GM23338 (cell line): ENCODE measurements at regions not wholly inside any gene's neighbourhood (a gene's known extent, or its start where the extent isn't known, plus 50 kb on each side); places are given as distances from the start of the nearest gene placed in this dataset.
A peak's percentile ranks its signal among the peaks of the same experiment; 100 is the strongest.
"Not testable (repeated sequence)": the region's sequence is repeated elsewhere in the genome, so short reads cannot be mapped to it uniquely, and the experiment has no call there.

Source experiments
- ATAC-seq: fragments of 200-7000 bp; cut with Tn5 transposase; 3 replicates; pipeline ENCODE4 v1.9.1; 2020
- DNase-seq: peaks from one replicate; pipeline ENCODE4 v3.0.0-alpha.2; 2015; ENCODE audit warnings: low spot score
- H2AFZ ChIP-seq: fragments of 200-600 bp; sonication (generic); 2 replicates; pipeline ENCODE4 v1.8.0; 2016; ENCODE audit warnings: antibody characterized with exemption, mild to moderate bottlenecking, moderate library complexity
- H3F3A ChIP-seq: fragments of 200-600 bp; sonication (generic); replicated peaks from 2 replicates; pipeline ENCODE4 v1.8.0; 2017; ENCODE audit warnings: antibody characterized with exemption, mixed run types, low read depth
- H3K27ac ChIP-seq: fragments of 200-600 bp; sonication (generic); 2 replicates; pipeline ENCODE4 v1.6.1; 2016; ENCODE audit warnings: low read depth
- H3K27me3 ChIP-seq: fragments of 200-600 bp; sonication (generic); 2 replicates; pipeline ENCODE4 v1.8.0; 2016; ENCODE audit warnings: mild to moderate bottlenecking, mixed run types, moderate library complexity; ENCODE audit not compliant: insufficient read depth
- H3K36me3 ChIP-seq: fragments of 200-600 bp; sonication (generic); 2 replicates; pipeline ENCODE4 v1.8.0; 2016; ENCODE audit warnings: mild to moderate bottlenecking; ENCODE audit not compliant: insufficient read depth
- H3K4me1 ChIP-seq: fragments of 200-600 bp; sonication (generic); 2 replicates; pipeline ENCODE4 v1.8.0; 2016; ENCODE audit warnings: mild to moderate bottlenecking, moderate library complexity; ENCODE audit not compliant: insufficient read depth
- H3K4me2 ChIP-seq: fragments of 200-600 bp; sonication (generic); 2 replicates; pipeline ENCODE4 v1.7.1; 2017; ENCODE audit warnings: mixed run types
- H3K4me3 ChIP-seq: fragments of 200-600 bp; sonication (generic); 2 replicates; pipeline ENCODE4 v1.6.1; 2016; ENCODE audit warnings: mixed run types
- H3K79me2 ChIP-seq: fragments of 200-600 bp; sonication (generic); replicated peaks from 2 replicates; pipeline ENCODE4 v1.8.0; 2017; ENCODE audit warnings: mild to moderate bottlenecking; ENCODE audit not compliant: insufficient read depth
- H3K9me2 ChIP-seq: fragments of 200-600 bp; sonication (generic); 2 replicates; pipeline ENCODE4 v1.8.0; 2017; ENCODE audit not compliant: insufficient read depth
- H4K20me1 ChIP-seq: fragments of 200-600 bp; sonication (generic); replicated peaks from 2 replicates; pipeline ENCODE4 v1.8.0; 2017; ENCODE audit warnings: mild to moderate bottlenecking; ENCODE audit not compliant: insufficient read depth
- H3K27ac Mint-ChIP-seq: 2 replicates; pipeline ENCODE4 v1.8.0; 2020; ENCODE audit warnings: inconsistent platforms, mild to moderate bottlenecking, moderate library complexity, mixed read lengths
- H3K27me3 Mint-ChIP-seq: 3 replicates; pipeline ENCODE4 v1.8.0; 2022; ENCODE audit warnings: low read depth, mild to moderate bottlenecking, moderate library complexity, mixed read lengths, inconsistent platforms; ENCODE audit not compliant: insufficient read depth, poor library complexity
- H3K36me3 Mint-ChIP-seq: 3 replicates; pipeline ENCODE4 v1.8.0; 2021; ENCODE audit warnings: low read depth, mild to moderate bottlenecking, inconsistent platforms, moderate library complexity, mixed read lengths
- H3K4me1 Mint-ChIP-seq: 3 replicates; pipeline ENCODE4 v1.8.0; 2020; ENCODE audit warnings: mild to moderate bottlenecking, inconsistent platforms, mixed read lengths
- H3K4me3 Mint-ChIP-seq: 3 replicates; pipeline ENCODE4 v1.8.0; 2021; ENCODE audit warnings: moderate library complexity, mild to moderate bottlenecking, inconsistent platforms, mixed read lengths
- H3K9me3 Mint-ChIP-seq: 3 replicates; pipeline ENCODE4 v1.8.0; 2020; ENCODE audit warnings: moderate library complexity, mild to moderate bottlenecking, inconsistent platforms, mixed read lengths
- JUNB ChIP-seq: IDR thresholded peaks from one replicate; pipeline ENCODE4 v1.6.1; 2016; ENCODE audit warnings: antibody characterized with exemption; ENCODE audit not compliant: unreplicated experiment
- NANOG ChIP-seq: IDR thresholded peaks from 2 replicates; pipeline ENCODE4 v1.6.1; 2016; ENCODE audit warnings: antibody characterized with exemption, borderline replicate concordance
- POLR2AphosphoS5 ChIP-seq: IDR thresholded peaks from 2 replicates; pipeline ENCODE4 v1.6.1; 2016; ENCODE audit warnings: antibody characterized with exemption, low read depth
- ZNF114 ChIP-seq: fragments of 250-450 bp; sonication (Bioruptor Pico); IDR thresholded peaks from 2 replicates; pipeline ENCODE4 v1.5.0; 2020; ENCODE audit warnings: mild to moderate bottlenecking, moderate library complexity
- ZNF331 ChIP-seq: fragments of 250-450 bp; sonication (Bioruptor Pico); IDR thresholded peaks from 2 replicates; pipeline ENCODE4 v1.5.0; 2020; ENCODE audit warnings: low read depth, mild to moderate bottlenecking, moderate library complexity
- TF ChIP-seq, protein P1 (sequence below): fragments of 250-450 bp; sonication (Bioruptor Pico); IDR thresholded peaks from 2 replicates; pipeline ENCODE4 v1.5.0; 2020; ENCODE audit warnings: mild to moderate bottlenecking, moderate library complexity

DNA sequence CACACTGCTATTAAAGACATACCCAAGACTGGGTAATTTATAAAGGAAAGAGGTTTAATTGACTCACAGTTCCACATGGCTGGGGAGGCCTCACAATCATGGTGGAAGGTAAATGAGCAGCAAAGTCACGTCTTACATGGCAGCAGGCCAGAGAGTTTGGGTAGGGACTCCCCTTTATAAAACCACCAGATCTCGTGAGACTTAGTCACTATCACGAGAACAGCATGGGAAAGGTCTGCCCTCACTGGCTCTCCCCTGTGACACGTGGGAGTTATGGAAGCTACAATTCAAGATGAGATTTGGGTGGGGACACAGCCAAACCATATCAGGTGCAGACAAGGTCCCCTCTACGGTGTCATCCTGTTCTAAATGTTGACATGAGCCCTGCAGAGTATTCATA lies 332.5 kb downstream of the QKI start:
- DNase-seq, H3K4me1 ChIP-seq, H3K4me3 Mint-ChIP-seq, H2AFZ ChIP-seq, H3K9me2 ChIP-seq, H3K4me3 ChIP-seq, H3K36me3 ChIP-seq, H3K4me1 Mint-ChIP-seq, H3K9me3 Mint-ChIP-seq, H3K79me2 ChIP-seq, H3K4me2 ChIP-seq, H3K27me3 Mint-ChIP-seq, ATAC-seq, H3K27ac Mint-ChIP-seq, H3K27me3 ChIP-seq, H3K36me3 Mint-ChIP-seq, H3F3A ChIP-seq, H4K20me1 ChIP-seq, H3K27ac ChIP-seq: not testable (repeated sequence)

DNA sequence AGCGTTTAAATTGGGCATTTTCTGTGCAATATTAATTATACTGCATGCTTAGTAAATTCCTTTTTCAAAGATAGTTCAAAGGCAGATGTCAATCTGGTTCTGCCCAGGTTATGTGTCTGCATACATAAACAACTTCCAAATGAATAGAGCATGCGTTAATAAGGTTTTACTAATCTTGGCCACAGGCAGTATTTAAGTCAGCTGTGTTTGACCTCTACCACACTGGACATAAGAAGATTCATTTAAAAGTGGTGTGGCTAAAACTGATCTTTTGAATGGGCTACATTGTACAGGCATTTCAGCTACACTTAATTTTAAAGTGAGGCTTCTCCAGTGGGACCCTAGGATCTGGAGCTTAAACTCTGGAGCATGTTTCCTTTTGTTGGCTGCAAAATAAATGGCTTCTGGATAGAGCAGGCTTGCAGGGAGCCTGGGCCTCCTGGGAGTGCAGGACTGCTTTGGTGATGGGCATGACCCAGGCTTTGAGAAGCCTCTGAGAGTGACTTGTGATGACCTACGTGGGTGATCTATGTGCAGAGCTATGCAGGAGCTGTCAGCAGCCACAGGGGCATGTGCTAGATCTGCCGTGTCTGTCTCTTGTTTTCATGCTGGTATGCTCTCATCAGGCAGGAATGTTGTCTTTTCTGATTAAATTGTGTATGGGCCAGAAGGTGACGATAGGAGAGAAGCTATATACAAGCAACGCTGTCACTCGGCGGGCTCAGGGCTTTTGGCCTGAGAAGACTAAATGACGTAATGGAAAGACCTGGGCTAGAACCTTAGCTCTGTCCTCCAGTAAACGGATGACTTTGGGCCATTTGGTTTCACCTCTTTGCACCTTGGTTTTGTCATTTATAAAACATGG lies 331.2 kb downstream of the QKI start:
- H3K27me3 ChIP-seq, result no peaks in the 10 kb centered on the region
- TF ChIP-seq ZNF331 (CRISPR knock-in tag) (no peak), POLR2AphosphoS5 (no peak), JUNB (no peak), NANOG (no peak), ZNF114 (CRISPR knock-in tag) (no peak)
- TF ChIP-seq, protein P1, sequence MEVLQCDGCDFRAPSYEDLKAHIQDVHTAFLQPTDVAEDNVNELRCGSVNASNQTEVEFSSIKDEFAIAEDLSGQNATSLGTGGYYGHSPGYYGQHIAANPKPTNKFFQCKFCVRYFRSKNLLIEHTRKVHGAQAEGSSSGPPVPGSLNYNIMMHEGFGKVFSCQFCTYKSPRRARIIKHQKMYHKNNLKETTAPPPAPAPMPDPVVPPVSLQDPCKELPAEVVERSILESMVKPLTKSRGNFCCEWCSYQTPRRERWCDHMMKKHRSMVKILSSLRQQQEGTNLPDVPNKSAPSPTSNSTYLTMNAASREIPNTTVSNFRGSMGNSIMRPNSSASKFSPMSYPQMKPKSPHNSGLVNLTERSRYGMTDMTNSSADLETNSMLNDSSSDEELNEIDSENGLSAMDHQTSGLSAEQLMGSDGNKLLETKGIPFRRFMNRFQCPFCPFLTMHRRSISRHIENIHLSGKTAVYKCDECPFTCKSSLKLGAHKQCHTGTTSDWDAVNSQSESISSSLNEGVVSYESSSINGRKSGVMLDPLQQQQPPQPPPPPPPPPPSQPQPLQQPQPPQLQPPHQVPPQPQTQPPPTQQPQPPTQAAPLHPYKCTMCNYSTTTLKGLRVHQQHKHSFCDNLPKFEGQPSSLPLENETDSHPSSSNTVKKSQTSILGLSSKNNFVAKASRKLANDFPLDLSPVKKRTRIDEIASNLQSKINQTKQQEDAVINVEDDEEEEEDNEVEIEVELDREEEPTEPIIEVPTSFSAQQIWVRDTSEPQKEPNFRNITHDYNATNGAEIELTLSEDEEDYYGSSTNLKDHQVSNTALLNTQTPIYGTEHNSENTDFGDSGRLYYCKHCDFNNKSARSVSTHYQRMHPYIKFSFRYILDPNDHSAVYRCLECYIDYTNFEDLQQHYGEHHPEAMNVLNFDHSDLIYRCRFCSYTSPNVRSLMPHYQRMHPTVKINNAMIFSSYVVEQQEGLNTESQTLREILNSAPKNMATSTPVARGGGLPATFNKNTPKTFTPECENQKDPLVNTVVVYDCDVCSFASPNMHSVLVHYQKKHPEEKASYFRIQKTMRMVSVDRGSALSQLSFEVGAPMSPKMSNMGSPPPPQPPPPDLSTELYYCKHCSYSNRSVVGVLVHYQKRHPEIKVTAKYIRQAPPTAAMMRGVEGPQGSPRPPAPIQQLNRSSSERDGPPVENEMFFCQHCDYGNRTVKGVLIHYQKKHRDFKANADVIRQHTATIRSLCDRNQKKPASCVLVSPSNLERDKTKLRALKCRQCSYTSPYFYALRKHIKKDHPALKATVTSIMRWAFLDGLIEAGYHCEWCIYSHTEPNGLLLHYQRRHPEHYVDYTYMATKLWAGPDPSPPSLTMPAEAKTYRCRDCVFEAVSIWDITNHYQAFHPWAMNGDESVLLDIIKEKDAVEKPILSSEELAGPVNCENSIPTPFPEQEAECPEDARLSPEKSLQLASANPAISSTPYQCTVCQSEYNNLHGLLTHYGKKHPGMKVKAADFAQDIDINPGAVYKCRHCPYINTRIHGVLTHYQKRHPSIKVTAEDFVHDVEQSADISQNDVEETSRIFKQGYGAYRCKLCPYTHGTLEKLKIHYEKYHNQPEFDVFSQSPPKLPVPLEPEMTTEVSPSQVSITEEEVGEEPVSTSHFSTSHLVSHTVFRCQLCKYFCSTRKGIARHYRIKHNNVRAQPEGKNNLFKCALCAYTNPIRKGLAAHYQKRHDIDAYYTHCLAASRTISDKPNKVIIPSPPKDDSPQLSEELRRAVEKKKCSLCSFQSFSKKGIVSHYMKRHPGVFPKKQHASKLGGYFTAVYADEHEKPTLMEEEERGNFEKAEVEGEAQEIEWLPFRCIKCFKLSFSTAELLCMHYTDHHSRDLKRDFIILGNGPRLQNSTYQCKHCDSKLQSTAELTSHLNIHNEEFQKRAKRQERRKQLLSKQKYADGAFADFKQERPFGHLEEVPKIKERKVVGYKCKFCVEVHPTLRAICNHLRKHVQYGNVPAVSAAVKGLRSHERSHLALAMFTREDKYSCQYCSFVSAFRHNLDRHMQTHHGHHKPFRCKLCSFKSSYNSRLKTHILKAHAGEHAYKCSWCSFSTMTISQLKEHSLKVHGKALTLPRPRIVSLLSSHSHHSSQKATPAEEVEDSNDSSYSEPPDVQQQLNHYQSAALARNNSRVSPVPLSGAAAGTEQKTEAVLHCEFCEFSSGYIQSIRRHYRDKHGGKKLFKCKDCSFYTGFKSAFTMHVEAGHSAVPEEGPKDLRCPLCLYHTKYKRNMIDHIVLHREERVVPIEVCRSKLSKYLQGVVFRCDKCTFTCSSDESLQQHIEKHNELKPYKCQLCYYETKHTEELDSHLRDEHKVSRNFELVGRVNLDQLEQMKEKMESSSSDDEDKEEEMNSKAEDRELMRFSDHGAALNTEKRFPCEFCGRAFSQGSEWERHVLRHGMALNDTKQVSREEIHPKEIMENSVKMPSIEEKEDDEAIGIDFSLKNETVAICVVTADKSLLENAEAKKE (CRISPR knock-in tag), result no peak
- H3K27ac ChIP-seq, result no peak overlapping the region
- H3K4me3 Mint-ChIP-seq, result no peak overlapping the region
- no peak overlapping the region for H3K27ac Mint-ChIP-seq
- H3K4me3 ChIP-seq, result no peak overlapping the region
- H3K9me3 Mint-ChIP-seq, result no peaks in the 10 kb centered on the region
- no peaks in the 10 kb centered on the region for H3K79me2 ChIP-seq
- peaks cover 1% of the 10 kb centered on the region for H3K27me3 Mint-ChIP-seq
- H3K36me3 Mint-ChIP-seq, result no peaks in the 10 kb centered on the region
- H3K4me1 Mint-ChIP-seq, result peaks cover 3% of the 10 kb centered on the region
- DNase-seq (no peak), ATAC-seq (peak; percentile 52)
- no peaks in the 10 kb centered on the region for H4K20me1 ChIP-seq
- no peaks in the 10 kb centered on the region for H3K9me2 ChIP-seq
- H3K4me2 ChIP-seq, result no peak overlapping the region
- no peaks in the 10 kb centered on the region for H3F3A ChIP-seq
- no peaks in the 10 kb centered on the region for H3K36me3 ChIP-seq
- H3K4me1 ChIP-seq, result no peaks in the 10 kb centered on the region
- H2AFZ ChIP-seq, result peak overlapping the region; percentile 43; the same call in 1 of the 2 replicates
